H1 (cell line): ENCODE measurements at regions not wholly inside any gene's neighbourhood (a gene's known extent, or its start where the extent isn't known, plus 50 kb on each side); places are given as distances from the start of the nearest gene placed in this dataset.
"Not testable (repeated sequence)": the region's sequence is repeated elsewhere in the genome, so short reads cannot be mapped to it uniquely, and the experiment has no call there.

Experiments used
- CTCF ChIA-PET: fragments of 300-600 bp; sonication (Branson Sonifier 250); formaldehyde crosslinking; loops from one replicate; lab custom pipeline; 2021; ENCODE audit not compliant: partially characterized antibody; lab: Charles Lee
- POLR2A ChIA-PET: fragments of 300-600 bp; sonication (Branson Sonifier 250); formaldehyde crosslinking; loops from one replicate; lab custom pipeline; 2021; ENCODE audit warnings: inconsistent platforms; ENCODE audit not compliant: partially characterized antibody; lab: Charles Lee
- DNase-seq, 2 experiments: peaks; one replicate each; pipeline versions ENCODE4 v3.0.0 to v3.0.0-alpha.2; 2010 to 2022; ENCODE audit warnings: low spot score in 2 of 2, low read depth in 1 of 2, mixed read lengths in 1 of 2
- FAIRE-seq: peaks from 2 replicates; lab custom pipeline; 2011; peaks lifted over from hg19 to GRCh38; lab: Jason Lieb, UNC
- H2AFZ ChIP-seq: 2 replicates; pipeline ENCODE4 v1.8.1; 2012; ENCODE audit warnings: low read length, inconsistent platforms
- H2AK5ac ChIP-seq: 2 replicates; pipeline ENCODE4 v1.6.1; 2013; ENCODE audit warnings: low read depth, low read length
- H2BK120ac ChIP-seq: replicated peaks from 2 replicates; pipeline ENCODE3; 2013; ENCODE audit warnings: low read depth, low read length, inconsistent platforms
- H2BK12ac ChIP-seq: 2 replicates; pipeline ENCODE4 v1.6.1; 2013; ENCODE audit warnings: low read depth, low read length
- H2BK15ac ChIP-seq: 2 replicates; pipeline ENCODE4 v1.6.1; 2013; ENCODE audit warnings: low read length
- H2BK20ac ChIP-seq: 2 replicates; pipeline ENCODE4 v1.6.1; 2013; ENCODE audit warnings: low read length
- H2BK5ac ChIP-seq: 2 replicates; pipeline ENCODE4 v1.6.1; 2013; ENCODE audit warnings: low read depth, low read length
- H3K14ac ChIP-seq: 2 replicates; pipeline ENCODE4 v1.6.1; 2013; ENCODE audit warnings: inconsistent platforms; ENCODE audit not compliant: insufficient read length
- H3K18ac ChIP-seq: 2 replicates; pipeline ENCODE4 v1.6.1; 2013; ENCODE audit warnings: low read length; ENCODE audit errors: extremely low read depth
- H3K23ac ChIP-seq: 2 replicates; pipeline ENCODE4 v1.6.1; 2013; ENCODE audit warnings: inconsistent platforms; ENCODE audit not compliant: insufficient read length
- H3K23me2 ChIP-seq: 2 replicates; pipeline ENCODE4 v1.6.1; 2013; ENCODE audit warnings: low read depth, low read length
- H3K27ac ChIP-seq: 2 replicates; pipeline ENCODE4 v1.6.1; 2011; ENCODE audit warnings: low read depth, low read length, inconsistent platforms
- H3K27me3 ChIP-seq, 4 experiments: replicated peaks in 1 of 4; 1 replicate in 1 of 4; 2 replicates in 3 of 4; pipeline versions ENCODE4 v1.6.1 to v1.8.1; 2011 to 2013; ENCODE audit warnings: low read length in 3 of 4, mild to moderate bottlenecking in 3 of 4, inconsistent platforms in 2 of 4, mixed read lengths in 2 of 4, moderate library complexity in 1 of 4; ENCODE audit not compliant: control insufficient read depth in 3 of 4, insufficient read depth in 3 of 4; ENCODE audit errors: extremely low read depth in 1 of 4
- H3K36me3 ChIP-seq, 4 experiments: 2 replicates each; pipeline versions ENCODE4 v1.6.1 to v1.8.1; 2011 to 2013; ENCODE audit warnings: mild to moderate bottlenecking in 4 of 4, low read length in 3 of 4, moderate library complexity in 2 of 4, control low read depth in 1 of 4, inconsistent platforms in 1 of 4; ENCODE audit not compliant: insufficient read depth in 4 of 4, control insufficient read depth in 2 of 4
- H3K4ac ChIP-seq: replicated peaks from 2 replicates; pipeline ENCODE3; 2013; ENCODE audit warnings: low read length, low read depth, mixed read lengths, inconsistent platforms; ENCODE audit not compliant: insufficient read length
- H3K4me1 ChIP-seq, 4 experiments: replicated peaks in 1 of 4; 1 replicate in 1 of 4; 2 replicates in 3 of 4; pipeline versions ENCODE4 v1.6.1 to v1.8.1; 2011 to 2013; ENCODE audit warnings: low read length in 3 of 4, inconsistent platforms in 2 of 4, mixed read lengths in 1 of 4; ENCODE audit not compliant: insufficient read depth in 4 of 4, control insufficient read depth in 3 of 4
- H3K4me2 ChIP-seq, 2 experiments: 2 replicates each; pipeline versions ENCODE4 v1.6.1 to v1.8.1; 2011 to 2013; ENCODE audit warnings: low read depth in 2 of 2, low read length in 2 of 2, control low read depth in 1 of 2, inconsistent platforms in 1 of 2, mild to moderate bottlenecking in 1 of 2; ENCODE audit not compliant: insufficient read depth in 1 of 2
- H3K4me3 ChIP-seq, 4 experiments: fragments of 200-600, 300-600 bp in 1 of 4; sonication (generic), shearing (Covaris generic), sonication (Bioruptor Twin) in 1 of 4; 2 replicates each; pipeline versions ENCODE4 v1.5.1 to v1.8.1; 2011 to 2016; ENCODE audit warnings: low read length in 4 of 4, low read depth in 3 of 4, control low read depth in 2 of 4, inconsistent platforms in 2 of 4, mild to moderate bottlenecking in 2 of 4, mixed read lengths in 1 of 4, moderate library complexity in 1 of 4; ENCODE audit not compliant: insufficient read depth in 2 of 4; ENCODE audit errors: extremely low read depth in 1 of 4
- H3K56ac ChIP-seq: replicated peaks from 2 replicates; pipeline ENCODE3; 2013; ENCODE audit warnings: low read depth, mild to moderate bottlenecking, mixed read lengths, low read length, inconsistent platforms; ENCODE audit not compliant: insufficient read length
- H3K79me1 ChIP-seq: 2 replicates; pipeline ENCODE4 v1.6.1; 2013; ENCODE audit warnings: low read depth, low read length, control low read depth
- H3K79me2 ChIP-seq, 2 experiments: 2 replicates each; pipeline versions ENCODE4 v1.6.1 to v1.8.1; 2012 to 2013; ENCODE audit warnings: low read length in 2 of 2, mild to moderate bottlenecking in 2 of 2, inconsistent platforms in 1 of 2; ENCODE audit not compliant: insufficient read depth in 2 of 2, control insufficient read depth in 1 of 2
- H3K9ac ChIP-seq, 4 experiments: replicated peaks in 1 of 4; 1 replicate in 1 of 4; 2 replicates in 3 of 4; pipeline versions ENCODE4 v1.6.1 to v1.8.1; 2011 to 2013; ENCODE audit warnings: low read depth in 3 of 4, low read length in 3 of 4, control low read depth in 2 of 4, mild to moderate bottlenecking in 2 of 4, moderate library complexity in 2 of 4, inconsistent platforms in 1 of 4; ENCODE audit errors: extremely low read depth in 1 of 4
- H3K9me3 ChIP-seq, 2 experiments: 2 replicates each; pipeline versions ENCODE4 v1.6.1 to v1.8.1; 2012 to 2013; ENCODE audit warnings: mild to moderate bottlenecking in 2 of 2, moderate library complexity in 2 of 2, control low read depth in 1 of 2, inconsistent platforms in 1 of 2, low read depth in 1 of 2, low read length in 1 of 2, mixed read lengths in 1 of 2; ENCODE audit not compliant: insufficient read depth in 2 of 2
- H4K20me1 ChIP-seq, 2 experiments: replicated peaks in 1 of 2; 2 replicates each; pipeline versions ENCODE3 to v1.8.1; 2011 to 2013; ENCODE audit warnings: inconsistent platforms in 2 of 2, low read length in 2 of 2, mild to moderate bottlenecking in 1 of 2; ENCODE audit not compliant: insufficient read depth in 2 of 2, control insufficient read depth in 1 of 2
- H4K5ac ChIP-seq: 2 replicates; pipeline ENCODE4 v1.6.1; 2013; ENCODE audit warnings: low read length, low read depth, mixed read lengths, inconsistent platforms; ENCODE audit not compliant: insufficient read length
- H4K8ac ChIP-seq: 2 replicates; pipeline ENCODE4 v1.8.0; 2013; ENCODE audit warnings: mild to moderate bottlenecking, moderate library complexity, low read length, inconsistent platforms; ENCODE audit not compliant: insufficient read depth; ENCODE audit errors: extremely low read depth
- H4K91ac ChIP-seq: replicated peaks from 2 replicates; pipeline ENCODE3; 2013; ENCODE audit warnings: low read length, mixed read lengths, inconsistent platforms; ENCODE audit not compliant: insufficient read length
- RXRA ChIP-seq: IDR thresholded peaks from 2 replicates; pipeline ENCODE4 v1.6.1; 2011; ENCODE audit warnings: low read depth, mild to moderate bottlenecking, low read length, moderate library complexity; ENCODE audit not compliant: insufficient read depth
- SP4 ChIP-seq: IDR thresholded peaks from 2 replicates; pipeline ENCODE4 v1.6.1; 2012; ENCODE audit warnings: low read length, inconsistent platforms
- WGBS, 2 experiments: shearing (Covaris generic) in 1 of 2; methylation state at CpG; one replicate each; pipeline versions ENCODE4 v1.1.6 to v1.1.7; 2013 to 2015; ENCODE audit warnings: low lambda C conversion rate in 2 of 2, mixed read lengths in 2 of 2, inconsistent platforms in 1 of 2, low coverage in 1 of 2, missing lambda C conversion rate in 1 of 2; ENCODE audit not compliant: insufficient replicate concordance in 2 of 2, insufficient coverage in 1 of 2, insufficient read length in 1 of 2; ENCODE audit errors: extremely low coverage in 1 of 2, missing lambda C conversion rate in 1 of 2; 5-methylcytosine and 5-hydroxymethylcytosine counted together

- Histone ChIP-seq H4K91ac (no peak overlapping the region), H3K18ac (no peak overlapping the region)
- TF ChIP-seq SP4, result no peak
- no peak for TF ChIP-seq RXRA
- TF ChIP-seq, all 59 proteins: peak for 0
- Histone ChIP-seq H2BK20ac (no peak overlapping the region), H2BK12ac (no peak overlapping the region), H3K4me1 (no peaks in the 10 kb centered on the region; a peak in 3 of 7 replicates), H3K4me2 (no peak overlapping the region), H3K4ac (no peak overlapping the region), H2BK15ac (no peak overlapping the region), H3K36me3 (no peaks in the 10 kb centered on the region), H3K56ac (no peak overlapping the region), H3K14ac (no peak overlapping the region), H3K27ac (no peak overlapping the region), H2BK5ac (no peak overlapping the region), H2BK120ac (no peak overlapping the region), H3K27me3 (peaks cover 0 to 1% (median 0%) of the 10 kb centered on the region in 4 experiments; a peak in 1 of 7 replicates), H2AK5ac (no peak overlapping the region), H4K20me1 (no peaks in the 10 kb centered on the region), H3K79me2 (no peaks in the 10 kb centered on the region), H3K23me2 (no peaks in the 10 kb centered on the region), H3K23ac (no peak overlapping the region), H3K4me3 (no peak overlapping the region), H3K9me3 (no peaks in the 10 kb centered on the region), H3K79me1 (no peaks in the 10 kb centered on the region), H3K9ac (no peak overlapping the region), H4K8ac (no peak overlapping the region), H2AFZ (no peak overlapping the region), H4K5ac (no peak overlapping the region)
- CTCF ChIA-PET, result interaction anchor here (1.2 kb wide), 1 partner anchor 57 kb away, joined by 4 read pairs; no protein-coding TSS in a partner anchor
- POLR2A ChIA-PET, result no interaction called here
- FAIRE-seq, result no peak
- WGBS, 2 experiments, result 92% methylated on average over 1 of the region's 1 CpG; no CpG with 5 or more reads in 1 of the 2 experiments
- DNase-seq, result no peak
Measured at GRCh38 chr6:112936504-112936903, 589.4 kb downstream of the RFPL4B start.

GRCh38 chr6:112937690-112938089 lies 590.6 kb downstream of the RFPL4B start:
- H2AFZ ChIP-seq, H3K4me3 ChIP-seq, H4K20me1 ChIP-seq, H3K4me2 ChIP-seq, H3K36me3 ChIP-seq, H2AK5ac ChIP-seq, H2BK5ac ChIP-seq, H3K18ac ChIP-seq, H3K27ac ChIP-seq, DNase-seq, H3K14ac ChIP-seq, H3K9me3 ChIP-seq, POLR2A ChIA-PET, H3K56ac ChIP-seq, H3K79me1 ChIP-seq, H4K8ac ChIP-seq, H3K4me1 ChIP-seq, H3K4ac ChIP-seq, H3K79me2 ChIP-seq, H2BK120ac ChIP-seq, H4K91ac ChIP-seq, H4K5ac ChIP-seq, H3K23me2 ChIP-seq, H2BK12ac ChIP-seq, H2BK15ac ChIP-seq, CTCF ChIA-PET, H3K27me3 ChIP-seq, H2BK20ac ChIP-seq, H3K9ac ChIP-seq, H3K23ac ChIP-seq, FAIRE-seq: not testable (repeated sequence)
- WGBS, 2 experiments, result 99% methylated on average over 14 of the region's 14 CpGs; no CpG with 5 or more reads in 1 of the 2 experiments
